ENCODE measurements at regions not wholly inside any gene's neighbourhood (a gene's known extent, or its start where the extent isn't known, plus 50 kb on each side); places are given as distances from the start of the nearest gene placed in this dataset.

- Histone ChIP-seq H3K4me1 (ENCODE audit: control insufficient read depth in 2 of 2, insufficient read depth in 1 of 2, low read depth in 1 of 2, low read length in 2 of 2) (no peaks in the 10 kb centered on the region), H3K9ac (ENCODE audit: low read depth, low read length, poor library complexity) (no peak overlapping the region), H3K4me2 (ENCODE audit: insufficient read depth, low read length, poor library complexity, severe bottlenecking) (no peak overlapping the region), H3K27me3 (ENCODE audit: control insufficient read depth in 3 of 3, insufficient read depth in 3 of 3, low read depth in 1 of 3, low read length in 3 of 3) (no peaks in the 10 kb centered on the region), H3K23ac (ENCODE audit: low read depth, low read length, poor library complexity) (no peak overlapping the region), H2BK12ac (ENCODE audit: low read length) (no peak overlapping the region), H2AK5ac (ENCODE audit: low read depth, low read length) (no peak overlapping the region), H3K14ac (ENCODE audit: low read length) (no peak overlapping the region), H3K27ac (replicated peaks; ENCODE audit: low read length) (no peak overlapping the region), H3K9me3 (replicated peaks in 1 of 2; ENCODE audit: control insufficient read depth in 2 of 2, insufficient read depth in 1 of 2, low read depth in 1 of 2, low read length in 2 of 2) (no peaks in the 10 kb centered on the region), H3K36me3 (replicated peaks in 1 of 2; ENCODE audit: control insufficient read depth in 2 of 2, insufficient read depth in 2 of 2, low read length in 2 of 2) (no peaks in the 10 kb centered on the region), H2AFZ (ENCODE audit: low read length) (peak overlapping the region; percentile 12), H2BK5ac (ENCODE audit: low read length) (no peak overlapping the region), H4K8ac (ENCODE audit: low read depth, low read length) (no peak overlapping the region), H3K18ac (ENCODE audit: low read length) (no peak overlapping the region), H4K91ac (ENCODE audit: low read depth, low read length, poor library complexity) (no peak overlapping the region), H3K79me1 (ENCODE audit: low read depth, low read length) (no peaks in the 10 kb centered on the region), H3K4ac (ENCODE audit: low read length) (no peak overlapping the region), H3K4me3 (ENCODE audit: low read length in 2 of 2) (no peak overlapping the region), H2BK15ac (ENCODE audit: low read length) (no peak overlapping the region), H2BK120ac (ENCODE audit: low read depth, low read length) (no peak overlapping the region)
- no peak for DNase-seq (ENCODE audit: low spot score)
These were observed 177.0 kb downstream of the TENT5A start for GRCh38 chr6:81575442-81575841.

- H2BK15ac ChIP-seq (ENCODE audit: low read length), result no peak overlapping the region
- H3K79me1 ChIP-seq (ENCODE audit: low read depth, low read length), result no peaks in the 10 kb centered on the region
- no peak for DNase-seq (ENCODE audit: low spot score)
- H3K18ac ChIP-seq (ENCODE audit: low read length), result no peak overlapping the region
- H2AK5ac ChIP-seq (ENCODE audit: low read depth, low read length), result no peak overlapping the region
- H2BK5ac ChIP-seq (ENCODE audit: low read length), result no peak overlapping the region
- WGBS, 2 donors (ENCODE audit: extremely low coverage in 2 of 2, insufficient read length in 2 of 2, insufficient replicate concordance in 1 of 2), result no CpG with 5 or more reads among the region's 2 CpGs
- H3K4me3 ChIP-seq (ENCODE audit: low read length in 2 of 2), result no peak overlapping the region
- H3K14ac ChIP-seq (ENCODE audit: low read length), result no peak overlapping the region
- H2BK12ac ChIP-seq (ENCODE audit: low read length), result no peak overlapping the region
- H2AFZ ChIP-seq (ENCODE audit: low read length), result no peak overlapping the region
- no peak overlapping the region for H3K4ac ChIP-seq (ENCODE audit: low read length)
- H3K36me3 ChIP-seq (replicated peaks in 1 of 2; ENCODE audit: control insufficient read depth in 2 of 2, insufficient read depth in 2 of 2, low read length in 2 of 2), result no peaks in the 10 kb centered on the region
- H3K4me1 ChIP-seq (ENCODE audit: control insufficient read depth in 2 of 2, insufficient read depth in 1 of 2, low read depth in 1 of 2, low read length in 2 of 2), result no peaks in the 10 kb centered on the region
- no peak overlapping the region for H3K9ac ChIP-seq (ENCODE audit: low read depth, low read length, poor library complexity)
- H2BK120ac ChIP-seq (ENCODE audit: low read depth, low read length), result no peak overlapping the region
- no peak overlapping the region for H3K4me2 ChIP-seq (ENCODE audit: insufficient read depth, low read length, poor library complexity, severe bottlenecking)
- no peak overlapping the region for H3K23ac ChIP-seq (ENCODE audit: low read depth, low read length, poor library complexity)
- H3K9me3 ChIP-seq (replicated peaks in 1 of 2; ENCODE audit: control insufficient read depth in 2 of 2, insufficient read depth in 1 of 2, low read depth in 1 of 2, low read length in 2 of 2), result no peaks in the 10 kb centered on the region
- no peak overlapping the region for H4K91ac ChIP-seq (ENCODE audit: low read depth, low read length, poor library complexity)
- no peak overlapping the region for H3K27ac ChIP-seq (replicated peaks; ENCODE audit: low read length)
- H4K8ac ChIP-seq (ENCODE audit: low read depth, low read length), result no peak overlapping the region
- no peaks in the 10 kb centered on the region for H3K27me3 ChIP-seq (ENCODE audit: control insufficient read depth in 3 of 3, insufficient read depth in 3 of 3, low read depth in 1 of 3, low read length in 3 of 3)
These were observed 180.5 kb downstream of the TENT5A start for GRCh38 chr6:81572020-81572419.

GRCh38 chr6:81570681-81571080 is 181.8 kb downstream of the TENT5A start:
- no peak for DNase-seq (ENCODE audit: low spot score)
- Histone ChIP-seq H4K91ac (ENCODE audit: low read depth, low read length, poor library complexity) (no peak overlapping the region), H3K18ac (ENCODE audit: low read length) (no peak overlapping the region), H4K8ac (ENCODE audit: low read depth, low read length) (no peak overlapping the region), H3K79me1 (ENCODE audit: low read depth, low read length) (no peaks in the 10 kb centered on the region), H3K4me3 (ENCODE audit: low read length in 2 of 2) (no peak overlapping the region), H3K9me3 (replicated peaks in 1 of 2; ENCODE audit: control insufficient read depth in 2 of 2, insufficient read depth in 1 of 2, low read depth in 1 of 2, low read length in 2 of 2) (no peaks in the 10 kb centered on the region), H2AK5ac (ENCODE audit: low read depth, low read length) (no peak overlapping the region), H2BK15ac (ENCODE audit: low read length) (no peak overlapping the region), H2BK5ac (ENCODE audit: low read length) (no peak overlapping the region), H3K27ac (replicated peaks; ENCODE audit: low read length) (no peak overlapping the region), H3K4me2 (ENCODE audit: insufficient read depth, low read length, poor library complexity, severe bottlenecking) (no peak overlapping the region), H2BK120ac (ENCODE audit: low read depth, low read length) (no peak overlapping the region), H3K27me3 (ENCODE audit: control insufficient read depth in 3 of 3, insufficient read depth in 3 of 3, low read depth in 1 of 3, low read length in 3 of 3) (no peaks in the 10 kb centered on the region), H3K4me1 (ENCODE audit: control insufficient read depth in 2 of 2, insufficient read depth in 1 of 2, low read depth in 1 of 2, low read length in 2 of 2) (peaks cover 0 to 3% of the 10 kb centered on the region in 2 donors), H3K14ac (ENCODE audit: low read length) (no peak overlapping the region), H3K9ac (ENCODE audit: low read depth, low read length, poor library complexity) (no peak overlapping the region), H3K36me3 (replicated peaks in 1 of 2; ENCODE audit: control insufficient read depth in 2 of 2, insufficient read depth in 2 of 2, low read length in 2 of 2) (no peaks in the 10 kb centered on the region), H3K23ac (ENCODE audit: low read depth, low read length, poor library complexity) (no peak overlapping the region), H2BK12ac (ENCODE audit: low read length) (no peak overlapping the region), H2AFZ (ENCODE audit: low read length) (no peak overlapping the region), H3K4ac (ENCODE audit: low read length) (no peak overlapping the region)
- WGBS, 2 donors (ENCODE audit: extremely low coverage in 2 of 2, insufficient read length in 2 of 2, insufficient replicate concordance in 1 of 2), result no CpG with 5 or more reads among the region's 1 CpG

- no peak overlapping the region for H3K23ac ChIP-seq (ENCODE audit: low read depth, low read length, poor library complexity)
- no peak overlapping the region for H2BK15ac ChIP-seq (ENCODE audit: low read length)
- no peak overlapping the region for H3K9ac ChIP-seq (ENCODE audit: low read depth, low read length, poor library complexity)
- no CpG with 5 or more reads among the region's 2 CpGs for WGBS, 2 donors (ENCODE audit: extremely low coverage in 2 of 2, insufficient read length in 2 of 2, insufficient replicate concordance in 1 of 2)
- no peak for DNase-seq (ENCODE audit: low spot score)
- no peaks in the 10 kb centered on the region for H3K27me3 ChIP-seq (ENCODE audit: control insufficient read depth in 3 of 3, insufficient read depth in 3 of 3, low read depth in 1 of 3, low read length in 3 of 3)
- H3K14ac ChIP-seq (ENCODE audit: low read length), result no peak overlapping the region
- no peaks in the 10 kb centered on the region for H3K79me1 ChIP-seq (ENCODE audit: low read depth, low read length)
- H3K27ac ChIP-seq (replicated peaks; ENCODE audit: low read length), result no peak overlapping the region
- H3K4me2 ChIP-seq (ENCODE audit: insufficient read depth, low read length, poor library complexity, severe bottlenecking), result no peak overlapping the region
- H2BK12ac ChIP-seq (ENCODE audit: low read length), result no peak overlapping the region
- H3K4me3 ChIP-seq (ENCODE audit: low read length in 2 of 2), result no peak overlapping the region
- H2AFZ ChIP-seq (ENCODE audit: low read length), result no peak overlapping the region
- H2AK5ac ChIP-seq (ENCODE audit: low read depth, low read length), result no peak overlapping the region
- peaks cover 0 to 3% of the 10 kb centered on the region in 2 donors for H3K4me1 ChIP-seq (ENCODE audit: control insufficient read depth in 2 of 2, insufficient read depth in 1 of 2, low read depth in 1 of 2, low read length in 2 of 2)
- no peak overlapping the region for H3K18ac ChIP-seq (ENCODE audit: low read length)
- H3K9me3 ChIP-seq (replicated peaks in 1 of 2; ENCODE audit: control insufficient read depth in 2 of 2, insufficient read depth in 1 of 2, low read depth in 1 of 2, low read length in 2 of 2), result no peaks in the 10 kb centered on the region
- H2BK120ac ChIP-seq (ENCODE audit: low read depth, low read length), result no peak overlapping the region
- H3K4ac ChIP-seq (ENCODE audit: low read length), result no peak overlapping the region
- H4K8ac ChIP-seq (ENCODE audit: low read depth, low read length), result no peak overlapping the region
- H3K36me3 ChIP-seq (replicated peaks in 1 of 2; ENCODE audit: control insufficient read depth in 2 of 2, insufficient read depth in 2 of 2, low read length in 2 of 2), result no peaks in the 10 kb centered on the region
- H2BK5ac ChIP-seq (ENCODE audit: low read length), result no peak overlapping the region
- H4K91ac ChIP-seq (ENCODE audit: low read depth, low read length, poor library complexity), result no peak overlapping the region
These were observed 183.5 kb downstream of the TENT5A start for GRCh38 chr6:81568973-81569372.

All from neuronal stem cell (in vitro differentiated cells).